ENCODE measurements at regions not wholly inside any gene's neighbourhood (a gene's known extent, or its start where the extent isn't known, plus 50 kb on each side); places are given as distances from the start of the nearest gene placed in this dataset.
"Not testable (repeated sequence)": the region's sequence is repeated elsewhere in the genome, so short reads cannot be mapped to it uniquely, and the experiment has no call there.

GRCh38 chr2:72078773-72079172, 68.9 kb downstream of the CYP26B1 start:
- DNase-seq: no peak

DNA sequence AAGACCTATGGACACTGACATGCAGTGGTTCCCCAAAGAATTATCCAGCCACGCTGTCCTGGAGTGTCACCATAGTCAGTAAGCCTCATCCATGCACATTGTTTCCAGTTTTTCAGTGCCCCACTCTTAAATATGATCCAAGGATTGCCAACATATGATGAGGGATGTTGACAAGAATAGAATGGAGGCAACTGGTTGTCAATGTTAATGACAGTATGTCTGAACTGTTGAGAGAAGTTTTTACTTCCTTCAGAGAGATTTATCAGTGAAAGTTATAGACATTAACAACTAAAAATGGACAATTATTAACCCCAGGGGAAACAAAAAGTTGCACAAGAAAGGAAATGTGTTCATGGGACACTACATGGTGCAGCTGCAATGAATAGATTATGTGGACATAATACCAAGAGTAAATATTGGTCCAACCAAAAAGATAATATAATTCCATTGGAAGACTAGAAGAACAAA, 69.9 kb downstream of the CYP26B1 start:
- no peak for DNase-seq

DNA sequence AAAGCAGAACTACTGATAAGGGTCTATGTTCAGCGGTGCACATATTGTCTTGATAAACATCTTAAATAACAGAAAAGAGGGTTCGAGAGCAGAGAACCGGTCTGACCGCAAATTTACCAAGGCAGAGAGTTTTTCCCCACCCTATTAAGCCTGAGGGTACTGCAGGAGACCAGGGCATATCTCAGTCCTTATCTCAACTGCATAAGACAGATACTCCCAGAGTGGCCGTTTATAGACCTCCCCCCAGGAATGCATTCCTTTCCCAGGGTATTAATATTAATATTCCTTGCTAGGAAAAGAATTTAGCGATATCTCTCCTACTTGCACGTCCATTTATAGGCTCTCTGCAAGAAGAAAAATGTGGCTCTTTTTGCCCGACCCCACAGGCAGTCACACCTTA, 74.3 kb downstream of the CYP26B1 start:
- not testable (repeated sequence) for DNase-seq

GRCh38 chr2:72064197-72064596, 83.5 kb downstream of the CYP26B1 start:
- not testable (repeated sequence) for DNase-seq

DNA sequence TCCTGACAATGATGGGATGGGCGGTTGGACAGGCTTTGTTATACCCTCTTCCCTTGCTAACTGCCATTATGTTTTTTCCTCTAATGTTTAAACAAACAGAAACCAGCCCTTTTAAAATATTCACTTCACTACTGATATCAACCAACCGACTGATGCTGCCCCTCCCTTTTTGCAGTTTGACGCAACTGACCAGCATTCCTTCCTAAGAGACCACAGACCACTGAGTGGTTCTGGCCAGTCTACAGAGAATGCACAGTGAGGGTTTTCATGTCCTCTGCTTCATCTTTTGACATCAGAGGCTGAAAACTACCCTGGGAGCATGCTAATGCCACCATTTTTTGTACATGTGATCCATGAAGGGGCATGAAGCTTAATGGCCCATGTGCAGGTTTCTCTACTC, 85.3 kb downstream of the CYP26B1 start:
- DNase-seq: no peak

- no peak for DNase-seq
Observed at GRCh38 chr2:72057308-72057707, 90.4 kb downstream of the CYP26B1 start.

DNA sequence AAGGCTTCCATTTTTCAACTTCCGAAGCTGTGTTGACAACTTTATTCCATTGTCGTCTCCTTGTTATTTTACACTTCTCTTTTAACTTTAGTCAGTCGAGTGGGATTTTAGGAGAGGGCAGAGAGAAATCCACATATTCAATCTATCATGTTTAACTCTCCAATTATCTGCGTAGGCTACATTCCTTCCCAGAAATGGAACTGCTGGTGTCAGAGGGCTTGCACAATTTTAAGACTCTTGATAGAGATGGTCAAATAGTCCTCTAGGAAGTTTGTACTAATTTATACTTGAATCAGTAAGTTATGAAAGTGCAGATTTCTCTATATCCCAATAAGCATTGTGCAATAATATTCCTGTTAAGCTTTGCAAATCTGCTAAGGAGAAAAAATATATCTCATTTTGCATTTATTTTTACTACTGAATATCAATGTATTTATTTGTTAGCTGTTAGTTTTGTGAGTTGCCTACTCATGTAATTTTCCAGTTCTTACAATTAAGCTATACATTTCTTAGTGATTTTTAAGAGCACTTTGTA, 95.6 kb downstream of the CYP26B1 start:
- DNase-seq: no peak

DNA sequence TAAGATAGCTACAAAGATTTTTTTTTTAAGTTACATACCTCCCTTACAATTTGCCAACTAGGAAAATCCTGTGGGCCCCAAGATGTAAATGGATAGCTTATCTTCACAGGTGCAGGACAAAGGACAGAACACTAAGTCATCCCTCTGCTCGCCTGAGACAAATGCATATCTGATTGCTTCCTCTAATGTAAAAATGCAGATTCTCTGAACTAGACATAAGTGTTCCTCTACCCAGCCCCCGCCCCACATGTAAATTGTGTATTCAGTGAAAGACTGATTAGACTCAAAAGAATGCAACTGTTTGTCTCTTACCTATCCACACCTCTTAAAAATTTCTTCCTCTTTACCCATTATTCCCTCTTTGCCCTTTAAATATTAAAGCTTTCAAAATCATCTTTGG, 96.5 kb downstream of the CYP26B1 start:
- DNase-seq: no peak

DNA sequence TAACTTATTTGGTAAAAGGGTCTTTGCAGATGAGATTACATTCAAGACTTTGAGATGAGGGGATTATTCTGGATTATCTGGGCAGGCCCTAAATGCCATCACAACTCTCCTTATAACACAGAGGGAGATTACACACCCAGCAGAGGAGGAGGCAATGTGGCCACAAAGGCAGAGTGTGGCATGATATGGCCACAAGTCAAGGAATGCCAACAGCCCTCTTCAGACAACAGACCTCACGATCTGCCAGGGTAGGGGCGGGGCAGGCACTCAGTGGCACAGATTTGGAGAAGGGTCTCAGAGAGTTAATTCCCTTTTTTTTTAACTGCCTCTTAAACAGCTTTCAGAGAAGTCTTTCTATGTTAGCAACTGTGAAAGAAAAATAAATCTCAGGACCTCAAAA, 96.9 kb downstream of the CYP26B1 start:
- no peak for DNase-seq

DNA sequence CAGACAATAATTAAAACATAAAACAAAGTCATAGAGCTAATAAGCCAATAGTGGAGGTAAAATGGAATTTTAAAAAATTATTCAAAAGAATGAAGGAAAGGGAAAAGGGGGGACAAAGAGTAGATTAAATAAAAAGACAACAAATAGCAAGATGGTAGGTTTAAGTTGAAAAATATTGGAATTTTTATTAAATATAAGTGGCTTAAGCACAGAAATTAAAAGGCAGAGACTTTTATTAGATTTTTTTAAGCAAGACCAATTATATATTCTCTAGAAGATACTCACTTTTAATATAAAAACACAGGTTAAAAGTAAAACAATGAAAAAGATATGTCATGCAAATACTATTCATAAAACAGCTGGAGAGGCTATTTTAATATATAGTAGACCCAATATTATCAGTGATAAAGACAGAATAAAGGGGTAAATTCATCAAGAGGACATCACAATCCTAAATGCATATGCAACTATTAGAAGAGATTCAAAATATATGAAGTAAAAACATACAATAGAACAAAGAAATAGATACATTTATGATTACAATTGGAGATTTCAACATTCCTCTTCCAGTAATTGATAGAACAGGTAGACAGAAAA, 98.7 kb downstream of the CYP26B1 start:
- DNase-seq: no peak

DNA sequence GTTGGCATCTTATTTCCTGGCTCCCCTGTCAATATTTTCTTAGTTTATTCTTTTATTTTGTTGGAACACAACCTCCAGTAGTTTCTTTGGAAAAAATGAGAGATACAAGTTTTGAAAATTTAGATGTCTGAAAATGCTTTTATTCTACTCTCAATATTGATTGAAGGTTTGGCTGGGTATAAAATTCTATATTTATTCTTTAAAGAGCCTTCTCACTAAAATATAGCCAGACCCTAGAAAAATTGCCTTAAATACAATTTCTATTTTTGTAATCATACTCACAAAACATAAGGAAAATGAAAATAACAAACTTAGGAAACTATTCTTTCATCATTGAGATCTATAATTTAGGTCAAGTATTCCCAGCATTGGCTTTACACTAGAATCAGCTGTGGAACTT, 103.7 kb downstream of the CYP26B1 start:
- DNase-seq: no peak

GRCh38 chr2:72041638-72042111, 106.0 kb downstream of the CYP26B1 start:
- DNase-seq: no peak

- no peak for DNase-seq
Observed at GRCh38 chr2:72040629-72041571, 106.8 kb downstream of the CYP26B1 start.

DNA sequence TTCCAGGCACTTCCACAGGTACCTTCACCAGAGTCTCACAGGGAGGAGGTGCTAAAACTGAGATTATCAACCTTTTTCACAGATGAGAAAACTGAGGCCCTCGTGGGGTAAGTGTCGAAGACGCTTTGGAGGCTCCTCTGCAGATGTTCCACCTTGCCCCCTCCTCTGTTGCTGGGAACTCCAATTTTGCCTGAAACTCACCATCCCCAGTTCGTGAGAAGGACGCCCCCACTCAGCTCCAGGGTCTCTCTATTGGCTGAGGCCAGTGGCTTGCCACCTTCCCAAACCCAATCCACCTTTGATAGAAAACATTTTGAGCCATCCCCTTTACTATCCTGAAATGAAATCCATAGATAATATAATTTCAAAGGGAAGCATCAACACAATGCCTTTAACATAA, 109.1 kb downstream of the CYP26B1 start:
- DNase-seq: no peak

DNA sequence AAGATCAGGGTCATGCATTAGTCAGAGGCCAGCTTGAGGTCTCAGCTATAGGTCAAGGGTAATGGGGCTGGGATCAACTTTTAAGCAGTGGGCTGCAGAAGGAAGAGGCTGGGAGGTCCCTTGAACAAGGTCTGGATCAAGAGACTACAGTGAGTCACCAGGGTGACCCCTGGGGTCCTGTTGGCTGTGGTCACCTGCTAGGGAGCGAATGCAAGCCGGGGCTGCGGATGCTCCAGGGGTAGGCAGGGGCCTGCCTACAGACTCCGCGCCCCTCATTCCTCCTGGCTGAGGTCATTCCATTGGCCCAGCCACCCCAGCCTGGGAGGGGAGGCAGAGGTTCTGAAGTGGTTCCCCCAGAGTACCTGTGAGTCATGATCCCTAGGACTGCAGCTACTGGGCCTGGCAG, 110.4 kb downstream of the CYP26B1 start:
- DNase-seq: no peak

GRCh38 chr2:72036595-72036994, 111.1 kb downstream of the CYP26B1 start:
- no peak for DNase-seq

DNA sequence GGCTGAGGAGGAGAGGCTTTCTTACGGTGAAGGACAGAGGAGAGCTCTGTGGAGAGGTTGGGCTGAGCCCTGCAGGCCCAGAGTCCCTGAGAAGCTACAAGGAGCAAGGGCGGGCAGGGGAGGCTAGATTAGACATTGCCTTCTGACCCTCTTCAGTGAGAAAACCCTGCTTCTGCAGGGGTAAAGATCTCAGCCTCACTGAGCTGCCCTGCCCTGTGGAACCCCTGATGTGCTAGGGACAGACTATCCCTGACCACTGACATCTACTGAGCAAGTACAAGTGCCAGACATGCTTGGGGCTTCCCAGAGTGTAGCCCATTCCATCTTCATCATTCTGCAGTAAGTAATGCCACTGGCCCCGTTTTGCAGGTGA, 111.5 kb downstream of the CYP26B1 start:
- DNase-seq: no peak

DNA sequence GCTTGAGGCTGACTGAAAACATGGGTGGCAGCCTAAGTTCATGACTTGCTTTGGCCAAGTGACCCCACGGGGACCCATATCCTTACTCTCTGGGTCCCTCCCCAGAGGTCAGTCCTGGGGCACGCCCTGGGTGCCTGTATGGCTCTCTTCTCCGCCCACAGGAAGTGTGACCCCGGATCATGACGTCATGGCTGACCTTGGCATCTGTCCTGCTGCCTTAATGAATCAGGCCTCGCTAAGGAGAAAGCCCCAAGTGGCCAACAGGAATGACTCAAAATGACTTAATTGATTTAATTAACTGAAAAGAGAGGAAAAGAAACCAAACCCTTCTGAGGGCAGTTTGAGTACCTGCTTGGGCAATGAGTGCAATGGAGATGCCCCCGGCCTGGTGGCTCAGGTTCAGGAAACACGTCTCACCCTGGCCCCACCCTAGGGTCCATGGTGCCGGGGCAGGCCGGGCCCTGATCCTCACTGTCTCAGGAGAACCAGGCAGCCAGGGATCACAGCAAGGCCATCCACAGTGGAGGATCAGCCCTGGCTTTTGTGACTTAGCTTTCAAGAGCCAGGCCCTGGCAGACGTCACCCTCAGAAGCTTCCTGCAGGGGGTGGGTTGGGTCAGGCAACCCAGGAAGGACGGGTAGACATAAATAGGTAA, 112.0 kb downstream of the CYP26B1 start:
- no peak for DNase-seq

- no peak for DNase-seq
Observed at GRCh38 chr2:72034353-72035095, 113.1 kb downstream of the CYP26B1 start.

- DNase-seq: no peak
Observed at GRCh38 chr2:72033636-72034035, 114.0 kb downstream of the CYP26B1 start.

GRCh38 chr2:72032481-72033041, 115.1 kb downstream of the CYP26B1 start:
- DNase-seq: no peak
